ENCODE measurements at regions not wholly inside any gene's neighbourhood (a gene's known extent, or its start where the extent isn't known, plus 50 kb on each side); places are given as distances from the start of the nearest gene placed in this dataset.

DNA sequence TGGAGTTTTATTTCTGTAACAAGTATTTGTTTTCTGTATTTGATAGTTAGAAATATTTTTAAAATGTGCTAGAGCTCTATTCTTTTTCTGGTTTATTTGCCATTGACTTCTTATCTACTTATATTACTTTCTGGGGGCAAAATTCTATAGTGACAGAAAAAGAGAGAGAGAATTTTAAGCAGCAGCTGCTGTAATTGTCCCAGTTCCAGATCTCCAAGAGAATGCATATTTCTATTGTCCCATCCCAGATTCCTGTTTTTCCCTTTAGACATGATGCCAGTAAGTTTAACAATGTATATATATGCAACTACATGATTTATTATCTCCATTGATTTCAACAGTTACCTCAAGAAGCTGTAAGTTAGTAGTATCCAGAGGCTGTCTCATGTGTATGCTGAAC is 541.7 kb upstream of the ZNF385D start:
- no peak for TF ChIP-seq EP300 (IDR thresholded peaks at IDR 0.05)
- TF ChIP-seq RAD21 (conservative IDR thresholded peaks at IDR 0.05 in 1 of 2, IDR thresholded peaks at IDR 0.05 in 1 of 2) = no peak
- TF ChIP-seq, protein P1, sequence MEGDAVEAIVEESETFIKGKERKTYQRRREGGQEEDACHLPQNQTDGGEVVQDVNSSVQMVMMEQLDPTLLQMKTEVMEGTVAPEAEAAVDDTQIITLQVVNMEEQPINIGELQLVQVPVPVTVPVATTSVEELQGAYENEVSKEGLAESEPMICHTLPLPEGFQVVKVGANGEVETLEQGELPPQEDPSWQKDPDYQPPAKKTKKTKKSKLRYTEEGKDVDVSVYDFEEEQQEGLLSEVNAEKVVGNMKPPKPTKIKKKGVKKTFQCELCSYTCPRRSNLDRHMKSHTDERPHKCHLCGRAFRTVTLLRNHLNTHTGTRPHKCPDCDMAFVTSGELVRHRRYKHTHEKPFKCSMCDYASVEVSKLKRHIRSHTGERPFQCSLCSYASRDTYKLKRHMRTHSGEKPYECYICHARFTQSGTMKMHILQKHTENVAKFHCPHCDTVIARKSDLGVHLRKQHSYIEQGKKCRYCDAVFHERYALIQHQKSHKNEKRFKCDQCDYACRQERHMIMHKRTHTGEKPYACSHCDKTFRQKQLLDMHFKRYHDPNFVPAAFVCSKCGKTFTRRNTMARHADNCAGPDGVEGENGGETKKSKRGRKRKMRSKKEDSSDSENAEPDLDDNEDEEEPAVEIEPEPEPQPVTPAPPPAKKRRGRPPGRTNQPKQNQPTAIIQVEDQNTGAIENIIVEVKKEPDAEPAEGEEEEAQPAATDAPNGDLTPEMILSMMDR (IDR thresholded peaks at IDR 0.05) = no peak
- TF ChIP-seq POLR2A (IDR thresholded peaks at IDR 0.05; ENCODE audit: low read length) = no peak
- no peak for TF ChIP-seq CHD4 (IDR thresholded peaks at IDR 0.05; ENCODE audit: borderline replicate concordance)
- TF ChIP-seq HOXA7 (CRISPR knock-in tag; IDR thresholded peaks at IDR 0.05) = no peak
- no peak for TF ChIP-seq MAX (IDR thresholded peaks at IDR 0.05)
- no peak for TF ChIP-seq FOSL2 (IDR thresholded peaks at IDR 0.05)
- no peak for TF ChIP-seq FOSL2 (CRISPR knock-in tag; IDR thresholded peaks at IDR 0.05)
- TF ChIP-seq ZFP36 (IDR thresholded peaks at IDR 0.05; ENCODE audit: borderline replicate concordance, partially characterized antibody) = no peak
